ENCODE measurements at regions not wholly inside any gene's neighbourhood (a gene's known extent, or its start where the extent isn't known, plus 50 kb on each side); places are given as distances from the start of the nearest gene placed in this dataset.

DNA sequence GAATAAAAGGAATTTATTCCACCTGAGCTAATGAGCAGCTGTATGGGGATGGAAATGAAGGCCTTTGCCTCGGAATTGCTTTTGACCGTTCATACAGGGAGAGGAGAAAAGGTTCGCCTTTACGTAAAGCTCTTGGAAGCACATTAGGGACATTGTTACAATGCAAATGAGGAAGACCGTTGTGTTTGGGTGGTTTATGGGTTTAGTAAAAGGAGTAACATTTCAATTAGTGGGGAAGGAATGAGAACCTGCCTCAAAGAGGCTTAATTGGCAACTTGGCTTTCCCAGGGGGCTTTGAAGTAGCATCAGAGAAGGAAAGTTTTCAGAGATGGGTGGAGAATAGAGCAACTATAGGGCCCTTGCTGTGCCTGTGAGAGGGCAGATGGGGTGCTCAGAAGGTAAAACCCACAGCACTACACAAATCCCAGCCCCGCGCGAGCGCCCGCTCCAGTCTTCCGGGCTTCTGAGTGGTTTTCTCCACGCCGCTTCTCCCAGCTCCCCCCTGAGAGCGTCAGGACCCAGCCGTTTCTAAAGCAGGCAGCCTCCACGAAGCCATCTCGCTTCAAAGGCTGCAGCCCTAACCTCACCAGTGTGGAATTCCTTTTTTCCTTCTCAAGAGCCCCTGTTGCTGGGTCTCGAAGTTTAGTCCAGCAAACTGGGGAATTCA is 192.0 kb upstream of the HES1 start:
- peaks cover 6% of the 10 kb centered on the region for H3K4me1 ChIP-seq
- TF ChIP-seq CTCF (IDR thresholded peaks at IDR 0.05) (no peak), EP300 (IDR thresholded peaks at IDR 0.05) (no peak), POLR2AphosphoS5 (IDR thresholded peaks at IDR 0.05) (no peak), POLR2A (IDR thresholded peaks at IDR 0.05) (no peak)
- no peaks in the 10 kb centered on the region for H3K9me3 ChIP-seq
- H3K27me3 ChIP-seq: no peaks in the 10 kb centered on the region
- no peak overlapping the region for H3K4me3 ChIP-seq
- no peaks in the 10 kb centered on the region for H3K36me3 ChIP-seq
- WGBS: 95% methylated on average over 18 of the region's 18 CpGs
- no peak overlapping the region for H3K27ac ChIP-seq
- DNase-seq (ENCODE audit: low spot score in 2 of 2): no peak

DNA sequence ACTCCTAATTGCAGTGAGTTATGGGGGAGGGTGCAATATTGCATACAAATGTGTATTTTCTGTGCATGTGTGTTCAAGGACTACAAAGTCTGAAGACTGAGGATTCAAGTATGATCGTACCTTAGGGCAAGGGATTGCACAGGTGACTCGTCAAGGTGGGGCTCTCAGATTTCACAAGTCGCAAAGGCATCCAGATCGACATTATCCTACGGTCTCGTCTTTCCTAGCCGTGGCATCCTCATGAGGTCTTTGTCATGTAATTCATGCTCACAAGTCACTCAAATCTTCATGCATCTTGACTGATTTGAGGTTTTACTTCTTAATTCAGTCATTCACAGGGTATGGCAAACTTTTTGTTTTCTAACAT is 191.4 kb upstream of the HES1 start:
- Histone ChIP-seq H3K9me3 (no peaks in the 10 kb centered on the region), H3K27me3 (no peaks in the 10 kb centered on the region), H3K4me3 (no peak overlapping the region), H3K36me3 (no peaks in the 10 kb centered on the region), H3K4me1 (peaks cover 6% of the 10 kb centered on the region), H3K27ac (no peak overlapping the region)
- no peak for TF ChIP-seq POLR2A (IDR thresholded peaks at IDR 0.05)
- TF ChIP-seq CTCF (IDR thresholded peaks at IDR 0.05): no peak
- TF ChIP-seq POLR2AphosphoS5 (IDR thresholded peaks at IDR 0.05): no peak
- no peak for TF ChIP-seq EP300 (IDR thresholded peaks at IDR 0.05)
- 81% methylated on average over 7 of the region's 7 CpGs for WGBS
- no peak for DNase-seq (ENCODE audit: low spot score in 2 of 2)

DNA sequence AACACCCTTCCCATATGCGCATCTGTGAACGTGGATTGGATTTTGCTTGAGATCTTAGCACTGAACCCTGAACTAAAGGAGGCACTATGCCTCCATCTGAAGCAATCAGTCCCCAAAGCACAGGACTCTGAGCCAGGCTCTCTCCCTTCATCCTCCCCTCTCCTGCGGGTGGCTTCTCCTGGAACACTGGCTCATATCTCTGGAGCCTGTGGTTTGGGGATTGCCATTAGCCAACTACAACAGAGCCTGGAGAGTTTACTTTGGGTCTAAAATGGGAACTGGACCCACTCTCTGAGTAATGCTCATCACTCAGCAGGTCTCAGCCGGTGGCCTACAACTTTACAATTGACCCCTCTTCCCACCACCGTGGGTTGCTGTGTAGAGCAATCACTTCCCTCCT is 190.8 kb upstream of the HES1 start:
- Histone ChIP-seq H3K4me3 (no peak overlapping the region), H3K27ac (no peak overlapping the region), H3K4me1 (peaks cover 6% of the 10 kb centered on the region), H3K36me3 (no peaks in the 10 kb centered on the region), H3K9me3 (no peaks in the 10 kb centered on the region), H3K27me3 (no peaks in the 10 kb centered on the region)
- TF ChIP-seq EP300 (IDR thresholded peaks at IDR 0.05): no peak
- no peak for TF ChIP-seq POLR2AphosphoS5 (IDR thresholded peaks at IDR 0.05)
- no peak for TF ChIP-seq POLR2A (IDR thresholded peaks at IDR 0.05)
- WGBS: 90% methylated on average over 5 of the region's 5 CpGs
- no peak for DNase-seq (ENCODE audit: low spot score in 2 of 2)

- TF ChIP-seq EP300 (IDR thresholded peaks at IDR 0.05) (no peak), POLR2A (IDR thresholded peaks at IDR 0.05) (no peak), CTCF (IDR thresholded peaks at IDR 0.05) (no peak), POLR2AphosphoS5 (IDR thresholded peaks at IDR 0.05) (no peak)
- Histone ChIP-seq H3K36me3 (no peaks in the 10 kb centered on the region), H3K27me3 (no peaks in the 10 kb centered on the region), H3K4me1 (no peaks in the 10 kb centered on the region), H3K4me3 (no peak overlapping the region), H3K27ac (no peak overlapping the region), H3K9me3 (no peaks in the 10 kb centered on the region)
- no peak for DNase-seq (ENCODE audit: low spot score in 2 of 2)
- 55% methylated on average over 5 of the region's 5 CpGs for WGBS
Measured at GRCh38 chr3:193946945-193947344, 189.0 kb upstream of the HES1 start.

DNA sequence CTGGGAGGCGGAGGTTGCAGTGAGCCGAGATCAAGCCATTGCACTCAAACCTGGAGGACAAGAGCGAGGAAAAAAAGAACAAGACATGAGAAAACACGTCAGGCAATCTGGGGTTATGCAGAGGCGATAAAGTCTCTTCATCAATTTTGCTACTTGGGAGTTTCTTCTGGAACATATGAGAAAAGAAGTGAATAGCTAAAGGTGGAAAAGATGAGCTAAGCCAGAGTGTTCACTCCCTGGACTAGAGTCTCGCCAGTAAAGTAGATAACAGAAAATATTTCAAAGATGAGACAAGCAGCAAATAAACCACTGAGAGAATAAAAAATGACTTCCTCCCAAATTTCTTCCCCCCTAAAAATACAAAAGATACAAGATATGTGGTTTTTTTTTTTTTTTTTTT is 188.4 kb upstream of the HES1 start:
- Histone ChIP-seq H3K36me3 (no peaks in the 10 kb centered on the region), H3K9me3 (no peaks in the 10 kb centered on the region), H3K4me1 (no peaks in the 10 kb centered on the region), H3K4me3 (no peak overlapping the region), H3K27ac (no peak overlapping the region), H3K27me3 (no peaks in the 10 kb centered on the region)
- WGBS: 80% methylated on average over 6 of the region's 6 CpGs
- no peak for DNase-seq (ENCODE audit: low spot score in 2 of 2)
- TF ChIP-seq EP300 (IDR thresholded peaks at IDR 0.05): no peak
- no peak for TF ChIP-seq CTCF (IDR thresholded peaks at IDR 0.05)
- TF ChIP-seq POLR2AphosphoS5 (IDR thresholded peaks at IDR 0.05): no peak
- TF ChIP-seq POLR2A (IDR thresholded peaks at IDR 0.05): no peak

DNA sequence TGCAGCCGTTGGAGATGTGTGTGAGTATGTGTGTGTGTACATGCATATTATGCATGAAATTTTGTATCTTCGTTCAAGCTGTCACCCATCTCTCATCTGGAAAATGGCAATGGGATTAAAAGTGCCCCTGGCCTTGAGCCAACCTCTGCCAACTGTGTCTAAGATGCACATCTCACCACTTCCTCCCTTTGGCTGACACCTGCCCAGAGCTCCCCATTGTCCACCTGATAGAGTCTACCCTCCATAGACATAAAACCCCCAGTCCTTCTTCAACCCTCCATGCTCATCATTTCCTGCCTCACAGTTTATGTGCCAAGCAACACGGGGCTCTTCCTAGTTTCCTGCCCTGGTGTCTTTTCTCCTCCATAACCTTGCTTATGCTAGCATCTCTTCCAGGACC is 187.5 kb upstream of the HES1 start:
- no peak for TF ChIP-seq EP300 (IDR thresholded peaks at IDR 0.05)
- no peak for TF ChIP-seq POLR2AphosphoS5 (IDR thresholded peaks at IDR 0.05)
- no peak for TF ChIP-seq CTCF (IDR thresholded peaks at IDR 0.05)
- TF ChIP-seq POLR2A (IDR thresholded peaks at IDR 0.05): no peak
- 84% methylated on average over 3 of the region's 3 CpGs for WGBS
- H3K27me3 ChIP-seq: no peaks in the 10 kb centered on the region
- no peaks in the 10 kb centered on the region for H3K36me3 ChIP-seq
- no peaks in the 10 kb centered on the region for H3K4me1 ChIP-seq
- no peak overlapping the region for H3K27ac ChIP-seq
- H3K4me3 ChIP-seq: no peak overlapping the region
- no peak for DNase-seq (ENCODE audit: low spot score in 2 of 2)
- no peaks in the 10 kb centered on the region for H3K9me3 ChIP-seq

Measured in suprapubic skin (tissue), 4 donors.